NOMO-1 treated with DMSO at 0.1 percent for 48 hours (cell line): ENCODE measurements at regions not wholly inside any gene's neighbourhood (a gene's known extent, or its start where the extent isn't known, plus 50 kb on each side); places are given as distances from the start of the nearest gene placed in this dataset.
A peak's percentile ranks its signal among the peaks of the same experiment; 100 is the strongest.

Source experiments
- DNase-seq: peaks from one replicate; lab custom pipeline; 2025; ENCODE audit not compliant: unreplicated experiment; lab: John Stamatoyannopoulos, UW

DNA sequence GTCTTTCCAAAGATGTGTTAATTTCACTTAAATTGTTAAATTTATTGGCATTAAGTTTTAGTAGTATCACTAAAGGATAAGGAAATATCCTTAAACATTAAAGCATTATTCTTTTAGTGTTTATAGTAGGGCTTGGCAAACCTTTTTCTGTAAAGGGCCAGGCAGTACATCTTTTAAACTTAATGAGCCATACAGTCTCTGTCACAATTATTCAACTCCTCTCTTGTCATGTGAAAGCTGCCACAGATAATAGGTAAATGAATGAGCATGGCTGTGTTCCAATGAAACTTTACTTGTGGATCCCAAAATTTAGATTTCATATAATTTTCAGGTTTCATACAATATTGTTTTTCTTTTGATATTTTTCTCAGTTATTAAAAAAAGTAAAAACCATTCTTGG, 268.2 kb upstream of the C11orf87 start:
- no peak for DNase-seq

DNA sequence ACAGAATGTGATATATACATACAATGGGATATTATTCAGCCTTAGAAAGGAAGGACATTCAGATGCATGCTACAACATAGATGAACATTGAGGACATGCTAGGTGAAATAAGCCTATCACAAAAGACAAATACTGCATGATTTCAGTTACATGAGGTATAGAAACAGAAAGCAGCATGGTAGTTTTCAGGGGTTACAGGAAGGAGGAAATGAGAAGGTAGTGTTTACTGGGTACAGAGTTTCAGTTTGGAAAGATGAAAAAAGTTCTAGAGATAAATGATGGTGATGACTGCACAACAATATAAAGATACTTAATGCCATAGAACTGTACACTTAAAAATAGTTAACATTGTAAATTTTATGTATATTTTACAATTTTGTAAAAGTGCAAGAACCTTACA, 266.7 kb upstream of the C11orf87 start:
- no peak for DNase-seq

DNA sequence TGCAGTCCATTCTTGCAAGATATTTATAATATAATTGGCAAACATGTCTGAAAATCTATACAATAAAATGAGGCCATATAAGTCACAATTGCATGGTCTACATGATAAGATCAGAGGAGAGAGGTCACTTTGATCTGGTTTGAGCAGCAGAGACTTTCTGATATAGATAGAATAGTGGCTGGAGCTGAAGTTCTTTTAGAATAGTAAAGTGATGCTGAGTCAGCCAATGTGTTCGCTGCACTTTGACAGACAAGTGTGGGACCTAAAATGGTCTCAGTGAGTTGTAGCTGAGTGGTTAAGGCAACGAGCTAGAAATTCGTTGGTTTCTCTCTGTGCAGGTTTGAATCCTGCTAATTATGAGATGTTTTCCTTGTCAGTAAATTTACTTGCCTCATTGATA, 257.0 kb upstream of the C11orf87 start:
- DNase-seq, result no peak

DNA sequence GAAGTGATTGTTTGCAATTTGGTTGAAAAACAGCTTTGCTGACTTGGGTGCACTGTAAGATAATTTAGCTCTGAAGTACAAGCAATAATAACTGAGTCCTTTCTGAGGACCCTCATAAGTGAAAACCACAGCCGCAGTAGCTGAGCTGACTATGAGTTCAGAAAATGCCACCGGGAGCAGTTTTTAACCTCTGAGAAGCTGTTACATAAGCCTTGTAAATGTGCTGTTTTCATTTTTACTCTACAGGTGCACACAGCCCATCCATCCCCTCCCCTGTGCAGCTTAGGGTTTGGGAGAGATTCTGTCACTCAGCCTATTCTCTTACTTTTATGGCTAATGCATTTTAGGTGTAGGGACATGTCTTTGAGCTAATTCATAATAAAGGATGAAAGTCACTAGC, 255.5 kb upstream of the C11orf87 start:
- no peak for DNase-seq

DNA sequence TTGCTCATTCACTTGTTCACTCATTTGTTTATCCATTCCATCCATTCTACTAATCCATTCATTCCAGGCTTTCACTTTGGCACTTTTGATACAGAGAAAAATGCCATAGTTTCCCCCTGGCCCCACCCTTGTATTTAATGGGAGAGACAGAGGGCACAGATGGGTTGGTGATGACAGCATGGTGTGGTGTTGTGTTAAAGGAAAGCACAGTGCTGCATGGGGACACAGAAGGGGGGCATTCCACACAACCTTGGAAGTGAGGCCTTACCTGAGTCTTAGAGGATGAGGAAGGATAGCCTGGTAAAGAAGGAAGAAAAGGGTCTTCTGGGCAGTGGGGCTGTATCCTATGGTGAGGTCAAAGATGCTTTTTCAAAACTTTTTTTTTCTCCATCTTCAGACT, 248.5 kb upstream of the C11orf87 start:
- DNase-seq, result no peak

DNA sequence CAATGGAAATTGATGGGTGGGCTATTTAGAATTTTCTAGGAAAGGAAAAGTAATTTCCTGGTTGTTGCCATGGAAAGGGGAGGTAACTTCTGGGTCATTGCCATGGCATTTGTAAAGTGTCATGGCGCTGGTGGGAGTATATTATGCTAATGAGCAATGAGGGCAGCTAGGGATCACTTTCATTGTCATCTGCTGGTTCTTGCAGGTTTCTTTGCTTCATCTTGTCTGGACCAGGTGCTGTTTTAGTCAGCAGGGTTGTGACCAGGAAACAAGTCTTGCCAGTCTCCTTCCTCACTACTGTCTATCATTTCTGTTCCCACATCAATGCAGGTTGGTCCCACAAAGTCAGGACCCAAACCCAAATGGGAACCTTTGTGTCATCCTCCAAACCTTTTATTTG, 237.6 kb upstream of the C11orf87 start:
- no peak for DNase-seq

DNA sequence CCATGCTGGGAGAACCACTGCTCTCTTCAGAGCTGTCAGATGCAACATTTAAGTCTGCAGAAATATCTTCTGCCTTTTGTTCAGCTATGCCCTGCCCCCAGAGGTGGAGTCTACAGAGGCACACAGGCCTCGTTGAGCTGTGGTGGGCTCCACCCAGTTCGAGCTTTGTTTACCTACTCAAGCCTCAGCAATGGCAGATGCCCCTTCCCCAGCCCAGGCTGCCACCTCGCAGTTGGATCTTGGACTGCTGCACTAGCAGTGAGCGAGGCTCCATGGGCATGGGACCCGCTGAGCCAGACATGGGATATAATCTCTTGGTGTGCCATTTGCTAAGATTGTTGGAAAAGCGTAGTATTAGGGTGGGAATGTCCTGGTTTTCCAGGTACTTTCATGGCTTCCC, 229.1 kb upstream of the C11orf87 start:
- no peak for DNase-seq

DNA sequence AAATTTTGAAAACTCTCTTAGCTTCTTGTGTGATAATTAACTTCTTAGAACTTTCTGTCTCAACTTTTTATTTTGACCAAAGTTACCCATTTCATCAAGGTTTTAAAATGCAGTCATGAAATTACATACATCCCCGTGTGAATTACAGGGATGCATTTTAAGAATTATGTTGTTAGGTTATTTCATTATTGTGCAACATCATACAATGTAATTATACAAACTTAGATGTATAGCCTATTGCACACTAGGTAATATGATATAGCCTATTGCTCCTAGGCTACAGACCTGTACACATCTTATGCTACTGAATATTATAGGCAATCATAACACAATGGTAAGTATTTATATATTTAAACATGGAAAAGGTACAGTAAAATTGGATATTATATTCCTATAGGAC, 228.1 kb upstream of the C11orf87 start:
- DNase-seq, result no peak

DNA sequence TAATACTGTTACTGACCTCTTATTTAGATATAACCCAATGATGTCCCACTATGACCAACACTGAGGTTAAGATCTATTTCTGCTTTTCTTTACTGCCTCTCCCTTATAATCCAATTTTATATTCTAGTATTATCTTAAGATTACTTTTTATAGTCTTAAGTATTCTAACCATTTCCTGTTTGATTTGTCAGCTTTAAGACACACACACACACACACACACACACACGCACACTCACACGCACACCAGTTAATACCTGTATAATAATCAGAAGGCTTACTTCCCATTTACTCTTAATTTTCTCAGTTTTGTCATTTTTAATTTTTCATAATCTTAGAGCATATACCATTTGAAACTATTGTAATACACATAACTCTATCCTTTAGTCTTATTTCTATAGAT, 226.0 kb upstream of the C11orf87 start:
- DNase-seq, result no peak

DNA sequence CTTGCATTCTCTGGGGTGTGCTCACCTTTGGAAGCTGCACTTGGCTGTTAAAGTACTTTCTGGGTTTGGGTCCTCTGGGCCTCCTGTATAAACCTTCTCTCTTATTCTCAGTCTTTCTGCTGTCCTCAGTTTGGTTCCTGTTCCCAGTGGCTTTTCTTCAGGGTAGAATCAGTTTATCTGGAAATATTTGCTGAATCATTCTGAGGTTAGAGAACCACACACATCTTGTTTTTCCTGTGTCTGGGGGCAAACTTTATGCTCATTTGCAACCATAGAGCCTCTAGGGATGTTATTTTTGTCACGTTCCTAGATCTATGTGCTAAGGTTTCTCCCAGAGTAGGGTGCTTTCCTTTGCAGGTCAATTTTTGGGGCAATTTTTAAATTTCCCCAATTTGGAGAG, 224.3 kb upstream of the C11orf87 start:
- peak; percentile 32 for DNase-seq

DNA sequence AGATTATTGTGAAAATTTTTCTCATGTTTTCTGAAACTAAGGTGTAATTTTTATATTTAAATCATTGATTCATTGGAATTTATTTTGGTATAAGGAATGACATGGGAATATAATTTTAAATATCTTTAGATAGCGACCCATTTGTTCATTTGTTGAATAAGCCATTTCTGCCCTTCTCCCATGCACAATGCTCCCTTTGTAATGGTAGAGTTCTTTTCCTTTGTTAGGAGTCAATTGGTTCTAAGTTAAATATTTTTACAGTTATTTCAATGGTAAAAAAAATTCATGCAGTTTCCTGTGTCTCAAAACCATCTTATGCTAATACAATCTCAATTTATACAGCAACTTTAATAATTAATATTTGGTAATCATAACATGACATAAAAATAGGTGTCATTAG, 218.8 kb upstream of the C11orf87 start:
- no peak for DNase-seq

DNA sequence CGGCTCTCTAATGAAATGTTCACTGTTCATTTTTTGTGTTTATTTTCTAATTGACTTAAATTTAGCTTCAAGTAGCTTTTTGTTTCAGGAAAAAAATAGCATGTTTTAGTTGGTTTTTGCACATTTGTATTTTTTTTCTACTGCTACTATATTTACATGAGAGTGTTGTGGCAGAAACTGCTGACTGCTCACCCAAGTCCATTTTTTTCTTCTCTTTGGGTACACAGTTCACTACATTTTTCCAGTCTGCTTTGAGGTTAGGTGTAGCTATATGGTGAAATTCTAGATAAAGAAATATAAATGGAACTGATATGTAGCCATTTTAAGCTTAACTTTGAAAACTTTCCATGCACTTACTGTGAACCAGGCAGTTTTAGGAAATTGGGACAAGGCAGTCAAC, 216.7 kb upstream of the C11orf87 start:
- DNase-seq, result no peak

DNA sequence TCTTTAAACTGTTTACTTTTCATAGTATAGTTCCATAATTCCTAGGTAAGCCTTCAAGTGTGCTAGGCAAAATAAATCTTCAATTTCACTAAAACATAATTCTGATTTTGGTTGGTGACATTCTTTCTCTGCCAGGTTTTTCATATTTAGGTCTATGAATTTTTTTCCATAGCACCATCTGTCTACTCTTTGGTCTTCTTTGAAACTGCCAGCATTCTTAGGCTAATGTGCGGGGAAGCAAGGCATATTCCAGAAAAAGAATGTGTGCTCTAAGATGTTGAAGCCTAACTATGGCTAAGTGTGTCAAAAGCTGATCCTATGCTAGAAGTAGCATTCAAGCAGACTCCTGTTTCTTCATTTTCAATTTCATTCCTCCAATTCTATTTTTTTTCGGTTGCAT, 213.9 kb upstream of the C11orf87 start:
- DNase-seq, result no peak

DNA sequence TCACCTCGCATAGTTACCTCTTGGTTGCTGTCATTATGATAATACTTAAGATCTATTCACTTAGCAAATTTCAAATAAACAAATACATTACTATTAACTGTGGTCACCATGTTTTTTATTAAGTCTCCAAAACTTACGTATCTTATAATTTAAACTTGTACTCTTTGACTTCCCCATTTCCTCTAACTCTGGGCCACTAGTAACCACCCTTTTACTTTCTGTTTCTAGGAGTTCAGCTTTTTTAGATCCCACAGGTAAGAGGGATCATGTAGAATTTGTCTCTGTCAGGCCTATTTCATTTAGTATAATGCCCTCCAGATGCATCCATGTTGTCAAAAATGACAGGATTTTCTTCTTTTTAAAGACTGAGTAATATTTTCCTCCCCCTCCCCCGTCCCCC, 212.4 kb upstream of the C11orf87 start:
- DNase-seq, result peak; percentile 30

DNA sequence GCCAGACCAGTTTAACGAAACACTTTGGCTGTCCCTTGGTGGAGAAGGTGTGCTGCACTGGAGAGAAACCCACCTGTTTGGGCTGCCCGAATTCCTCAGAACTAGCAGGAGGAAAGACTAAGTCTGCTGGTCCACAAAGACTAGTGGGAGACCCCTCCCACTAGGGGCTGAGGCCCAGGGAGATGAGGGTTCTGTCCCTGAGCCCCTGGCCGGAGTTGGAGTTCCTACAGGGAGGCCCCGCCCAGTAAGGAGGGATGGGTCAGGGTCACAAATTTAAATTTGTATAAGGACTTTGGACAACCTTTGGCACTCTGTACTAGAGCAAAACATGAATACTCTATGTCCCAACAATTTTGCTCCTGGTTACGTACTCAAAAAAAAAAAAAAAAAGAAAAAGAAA, 200.8 kb upstream of the C11orf87 start:
- DNase-seq, result no peak

DNA sequence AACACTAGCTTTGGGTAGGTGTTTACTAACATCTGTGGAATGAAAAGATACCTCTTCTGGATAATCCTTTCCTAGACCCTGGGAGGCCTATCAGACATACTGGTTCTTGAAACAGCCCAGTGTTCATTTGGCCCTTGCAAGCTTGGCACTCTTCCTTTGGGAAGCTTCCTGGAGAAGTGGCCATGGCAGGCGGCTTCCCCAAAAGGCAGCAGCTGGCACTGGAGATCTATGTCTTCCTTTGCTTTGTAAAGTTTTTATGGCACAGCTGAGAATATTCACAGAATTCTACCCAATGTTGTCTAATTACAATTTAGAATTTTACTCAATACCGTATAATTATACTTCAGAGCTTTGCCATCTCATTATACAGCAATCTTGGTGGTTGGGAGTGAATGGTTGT, 199.2 kb upstream of the C11orf87 start:
- no peak for DNase-seq

DNA sequence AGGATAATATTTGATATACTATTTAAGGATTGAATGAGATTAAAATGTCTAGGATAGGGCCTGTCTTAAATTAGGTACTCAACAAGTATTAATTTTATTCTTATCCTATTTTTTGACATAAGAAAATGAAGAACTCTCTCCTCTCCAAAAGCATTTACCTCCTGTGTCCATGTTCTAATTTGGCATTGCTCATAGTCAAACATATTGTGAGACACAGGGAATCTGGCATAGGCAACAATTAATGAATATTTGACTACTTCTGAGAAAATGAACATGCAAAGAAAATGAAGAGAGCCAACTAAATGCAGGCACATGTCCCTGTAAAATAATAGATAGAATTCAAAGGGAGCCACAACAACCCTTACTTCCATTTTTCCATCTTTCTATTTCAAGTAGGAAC, 198.5 kb upstream of the C11orf87 start:
- no peak for DNase-seq

DNA sequence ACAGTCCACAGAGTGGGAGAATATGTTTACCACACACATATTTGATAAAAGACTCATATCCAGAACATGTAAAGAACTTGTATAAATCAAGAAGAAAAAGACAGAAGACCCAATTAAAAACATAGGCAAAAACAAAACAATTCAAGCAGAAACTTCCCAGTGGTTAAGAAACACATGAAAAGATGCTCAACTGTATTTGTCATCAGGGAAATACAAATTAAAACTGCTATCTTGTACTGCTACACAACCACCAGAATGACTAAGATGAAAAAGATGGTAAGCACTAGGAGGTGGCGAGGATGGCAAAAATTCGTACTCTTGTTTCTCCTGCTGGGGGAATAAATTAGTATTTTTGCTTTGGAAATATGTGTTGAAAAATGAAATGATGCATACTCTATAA, 192.3 kb upstream of the C11orf87 start:
- DNase-seq, result no peak

DNA sequence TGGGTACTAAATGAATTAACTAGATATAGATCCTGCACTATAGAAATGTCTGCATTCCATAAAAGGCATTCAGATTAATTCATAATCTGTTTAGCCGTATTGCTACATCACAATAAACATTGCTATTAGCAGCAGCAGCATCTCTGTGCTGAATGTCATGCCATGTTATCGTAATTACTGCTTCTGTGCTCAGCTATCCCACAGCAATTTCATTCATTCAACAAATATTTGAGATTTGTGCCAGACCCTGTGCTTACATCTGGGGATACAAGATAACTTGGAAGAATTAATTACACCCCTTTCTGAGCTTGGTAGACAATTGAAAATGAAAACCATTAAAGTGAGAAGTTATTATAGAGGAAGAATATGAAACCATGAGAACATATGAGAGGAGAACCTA, 185.8 kb upstream of the C11orf87 start:
- no peak for DNase-seq

DNA sequence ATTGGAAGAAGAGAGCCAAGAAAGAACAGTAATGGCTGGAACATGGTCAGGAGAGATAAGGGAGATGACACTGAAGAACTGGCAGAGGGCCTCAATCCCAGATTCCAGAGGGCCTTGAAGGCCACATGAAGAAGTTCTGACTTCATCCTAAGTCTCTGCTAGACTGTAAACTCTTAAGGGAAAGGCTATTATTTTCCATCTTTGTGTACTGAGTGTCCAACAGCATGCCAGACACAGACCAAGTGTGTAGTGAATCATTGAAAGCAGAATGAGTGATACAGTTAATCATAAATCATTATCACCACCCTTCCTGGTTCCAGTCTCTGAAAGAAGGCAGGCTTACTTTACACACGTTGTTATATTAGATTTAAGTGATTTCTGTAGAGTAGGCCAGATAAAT, 185.3 kb upstream of the C11orf87 start:
- no peak for DNase-seq

DNA sequence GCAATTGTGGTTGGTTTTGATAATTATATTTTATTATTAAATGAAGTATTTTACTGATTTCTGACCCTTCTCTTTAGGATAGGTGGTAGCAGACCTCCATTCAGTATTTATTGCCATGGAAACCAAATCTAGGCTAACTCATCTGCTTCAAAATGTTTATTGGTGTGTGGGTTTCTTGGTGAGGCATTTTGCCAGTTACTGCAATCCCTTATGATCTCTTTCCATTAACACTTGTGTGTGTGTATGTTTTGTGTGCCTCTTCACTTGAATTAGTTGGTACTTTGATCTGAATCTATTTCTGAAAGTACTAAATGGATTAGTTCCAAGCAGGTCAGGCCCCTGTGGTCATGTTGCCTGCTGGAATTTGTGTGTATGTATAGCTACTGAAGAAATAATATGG, 184.4 kb upstream of the C11orf87 start:
- DNase-seq, result no peak

DNA sequence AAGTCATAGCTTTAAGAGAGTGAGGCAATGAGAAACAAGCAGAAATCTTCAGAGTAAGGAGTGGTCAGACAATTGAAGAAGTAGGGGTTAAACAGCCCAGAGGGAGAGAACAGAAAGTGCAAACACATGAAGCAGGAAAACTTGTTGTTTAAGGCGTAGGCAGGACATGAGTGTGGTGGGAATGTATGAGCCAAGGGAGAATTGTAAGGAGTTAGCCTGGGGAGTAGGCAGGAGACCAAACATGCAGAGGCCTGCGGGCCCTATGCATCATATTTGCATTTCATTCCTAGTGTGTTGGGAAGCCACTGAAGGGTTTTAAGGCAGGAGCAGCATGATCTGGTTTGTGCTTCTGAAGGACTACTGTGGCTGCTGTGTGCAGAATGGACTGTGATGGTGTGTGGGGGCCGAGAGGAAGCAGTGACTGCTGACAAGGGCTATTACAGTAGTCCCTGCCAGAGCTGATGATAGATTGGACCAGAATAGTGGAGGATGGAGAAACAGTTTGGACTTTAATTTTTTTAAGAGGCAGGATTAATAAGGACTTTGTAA, 179.9 kb upstream of the C11orf87 start:
- no peak for DNase-seq

DNA sequence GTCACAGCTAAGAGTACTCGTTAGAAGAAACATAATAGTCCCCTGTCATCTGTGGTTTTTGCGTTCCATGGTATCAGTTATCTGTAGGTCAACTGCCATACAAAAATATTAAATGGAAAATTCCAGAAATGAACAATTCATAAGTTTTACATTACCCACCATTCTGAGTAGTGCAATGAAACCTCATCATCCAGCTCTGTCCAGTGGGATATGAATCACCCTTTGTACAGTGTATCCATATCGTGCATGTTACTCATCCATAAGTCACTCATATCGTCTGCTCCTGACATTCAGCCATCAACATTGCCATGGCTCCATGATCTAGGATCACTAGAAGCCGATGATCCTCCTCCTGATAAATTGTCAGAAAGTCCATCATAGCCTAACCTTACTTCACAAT, 174.9 kb upstream of the C11orf87 start:
- DNase-seq, result no peak

DNA sequence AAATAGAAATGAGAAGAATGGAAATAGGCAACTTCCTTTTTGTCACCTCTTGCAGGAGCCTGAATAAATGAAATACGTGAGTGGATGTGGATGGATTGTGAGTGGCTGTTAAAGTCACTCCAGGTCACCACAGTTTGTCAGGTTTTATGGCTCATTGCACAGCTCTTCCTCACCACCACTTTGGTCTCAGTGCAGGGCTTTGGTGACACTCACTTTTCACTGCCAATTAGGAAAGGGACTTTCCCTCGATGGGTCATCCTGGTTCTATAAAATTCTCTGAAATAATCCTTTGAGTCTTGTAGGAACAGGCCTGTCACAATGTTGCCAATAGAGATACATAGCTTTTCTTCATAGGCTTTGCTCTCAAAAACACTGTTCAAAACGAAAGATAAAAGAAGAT, 172.4 kb upstream of the C11orf87 start:
- DNase-seq, result no peak
